ENCODE measurements at regions not wholly inside any gene's neighbourhood (a gene's known extent, or its start where the extent isn't known, plus 50 kb on each side); places are given as distances from the start of the nearest gene placed in this dataset.

GRCh38 chr7:93725954-93726353 is 151.4 kb upstream of the CALCR start:
- TF ChIP-seq CSRNP3 (CRISPR knock-in tag; IDR thresholded peaks at IDR 0.05): no peak
- TF ChIP-seq CREB5 (CRISPR knock-in tag; IDR thresholded peaks at IDR 0.05; ENCODE audit: low read depth): no peak
- TF ChIP-seq ZNF8 (CRISPR knock-in tag; IDR thresholded peaks at IDR 0.05): no peak
- no peak for ATAC-seq

GRCh38 chr7:93723424-93724124 is 149.1 kb upstream of the CALCR start:
- TF ChIP-seq ZNF70 (CRISPR knock-in tag; IDR thresholded peaks at IDR 0.05) (no peak), TOX (CRISPR knock-in tag; IDR thresholded peaks at IDR 0.05; ENCODE audit: borderline replicate concordance) (no peak), OSR1 (CRISPR knock-in tag; IDR thresholded peaks at IDR 0.05) (no peak)
- no peak for ATAC-seq

GRCh38 chr7:93720106-93720505 is 145.6 kb upstream of the CALCR start:
- ATAC-seq: no peak
- TF ChIP-seq TOX (CRISPR knock-in tag; IDR thresholded peaks at IDR 0.05; ENCODE audit: borderline replicate concordance): no peak
- no peak for TF ChIP-seq BACH2 (CRISPR knock-in tag; IDR thresholded peaks at IDR 0.05; ENCODE audit: borderline replicate concordance)
- TF ChIP-seq OSR1 (CRISPR knock-in tag; IDR thresholded peaks at IDR 0.05): no peak
- TF ChIP-seq ESRRG (CRISPR knock-in tag; IDR thresholded peaks at IDR 0.05): no peak
- TF ChIP-seq ZFP30 (CRISPR knock-in tag; IDR thresholded peaks at IDR 0.05): no peak
- TF ChIP-seq ISL1 (CRISPR knock-in tag; IDR thresholded peaks at IDR 0.05): no peak
- no peak for TF ChIP-seq ARNTL (CRISPR knock-in tag; IDR thresholded peaks at IDR 0.05; ENCODE audit: borderline replicate concordance, low read depth)
- no peak for TF ChIP-seq TSHZ2 (CRISPR knock-in tag; IDR thresholded peaks at IDR 0.05)
- TF ChIP-seq POU6F1 (CRISPR knock-in tag; IDR thresholded peaks at IDR 0.05; ENCODE audit: borderline replicate concordance, low read depth): no peak
- TF ChIP-seq RARB (CRISPR knock-in tag; IDR thresholded peaks at IDR 0.05): no peak
- TF ChIP-seq SNAI2 (CRISPR knock-in tag; IDR thresholded peaks at IDR 0.05): no peak
- no peak for TF ChIP-seq PPARA (CRISPR knock-in tag; IDR thresholded peaks at IDR 0.05; ENCODE audit: borderline replicate concordance)

GRCh38 chr7:93719546-93719945 is 145.0 kb upstream of the CALCR start:
- no peak for ATAC-seq
- TF ChIP-seq GLIS3 (CRISPR knock-in tag; IDR thresholded peaks at IDR 0.05): no peak
- no peak for TF ChIP-seq BACH2 (CRISPR knock-in tag; IDR thresholded peaks at IDR 0.05; ENCODE audit: borderline replicate concordance)
- TF ChIP-seq TCF4 (CRISPR knock-in tag; IDR thresholded peaks at IDR 0.05; ENCODE audit: borderline replicate concordance): no peak
- no peak for TF ChIP-seq ISL1 (CRISPR knock-in tag; IDR thresholded peaks at IDR 0.05)
- no peak for TF ChIP-seq CSRNP3 (CRISPR knock-in tag; IDR thresholded peaks at IDR 0.05)
- TF ChIP-seq SNAI2 (CRISPR knock-in tag; IDR thresholded peaks at IDR 0.05): no peak
- no peak for TF ChIP-seq ZFP3 (CRISPR knock-in tag; IDR thresholded peaks at IDR 0.05)
- no peak for TF ChIP-seq ARNTL (CRISPR knock-in tag; IDR thresholded peaks at IDR 0.05; ENCODE audit: borderline replicate concordance, low read depth)
- no peak for TF ChIP-seq TOX (CRISPR knock-in tag; IDR thresholded peaks at IDR 0.05; ENCODE audit: borderline replicate concordance)

All from SK-N-SH treated with all-trans-retinoic acid at 6 μM for 48 hours (cell line).